Activated B cell treated with CpG ODN at 0.5 μM for 24 hours (primary cell): ENCODE measurements at regions not wholly inside any gene's neighbourhood (a gene's known extent, or its start where the extent isn't known, plus 50 kb on each side); places are given as distances from the start of the nearest gene placed in this dataset.
"Not testable (repeated sequence)": the region's sequence is repeated elsewhere in the genome, so short reads cannot be mapped to it uniquely, and the experiment has no call there.

Source experiments
- ATAC-seq: fragments of 200-7000 bp; cut with Tn5 transposase; one replicate; pipeline ENCODE4 v1.10.0; 2021; ENCODE audit warnings: low read depth, mild to moderate bottlenecking, moderate library complexity
- CTCF ChIA-PET: fragments of 350-600 bp; sonication (Branson Sonifier 250); formaldehyde crosslinking; loops from one replicate; lab custom pipeline; 2021; ENCODE audit warnings: antibody characterized with exemption; lab: Charles Lee
- POLR2A ChIA-PET: fragments of 350-600 bp; sonication (Branson Sonifier 250); formaldehyde crosslinking; loops from one replicate; lab custom pipeline; 2021; ENCODE audit warnings: antibody characterized with exemption; lab: Charles Lee
- DNase-seq: peaks from one replicate; pipeline ENCODE4 v3.0.0; 2022
- H3K27ac Mint-ChIP-seq: one replicate; pipeline ENCODE4 v1.8.0; 2020; ENCODE audit warnings: mixed read lengths
- H3K27me3 Mint-ChIP-seq: one replicate; pipeline ENCODE4 v1.8.0; 2021; ENCODE audit warnings: mixed read lengths
- H3K36me3 Mint-ChIP-seq: one replicate; pipeline ENCODE4 v1.8.0; 2021; ENCODE audit warnings: low read depth, mixed read lengths
- H3K4me1 Mint-ChIP-seq: one replicate; pipeline ENCODE4 v1.8.0; 2021; ENCODE audit warnings: mixed read lengths
- H3K4me3 Mint-ChIP-seq: one replicate; pipeline ENCODE4 v1.8.0; 2020; ENCODE audit warnings: mild to moderate bottlenecking, mixed read lengths
- H3K9me3 Mint-ChIP-seq: one replicate; pipeline ENCODE4 v1.8.0; 2020; ENCODE audit warnings: mixed read lengths
- CTCF ChIP-seq: fragments of 200-600 bp; IDR thresholded peaks from one replicate; pipeline ENCODE4 v1.8.0; 2022; ENCODE audit warnings: antibody characterized with exemption, mild to moderate bottlenecking
- intact Hi-C: fragments of 100-400 bp; cut with micrococcal nuclease; formaldehyde crosslinking; loops from one replicate; pipeline ENCODE4 v1.15.1; 2024

- Mint-ChIP-seq H3K36me3 (no peaks in the 10 kb centered on the region), H3K4me1 (no peaks in the 10 kb centered on the region), H3K27me3 (no peaks in the 10 kb centered on the region), H3K9me3 (no peaks in the 10 kb centered on the region), H3K27ac (no peak overlapping the region), H3K4me3 (no peak overlapping the region)
- POLR2A ChIA-PET = no interaction called here
- no peak for ATAC-seq
- no peak for TF ChIP-seq CTCF
- DNase-seq = no peak
- intact Hi-C loops = no loop called here
- CTCF ChIA-PET = no interaction called here
Observed at GRCh38 chr3:178353006-178353694, 183.1 kb upstream of the KCNMB2 start.

DNA sequence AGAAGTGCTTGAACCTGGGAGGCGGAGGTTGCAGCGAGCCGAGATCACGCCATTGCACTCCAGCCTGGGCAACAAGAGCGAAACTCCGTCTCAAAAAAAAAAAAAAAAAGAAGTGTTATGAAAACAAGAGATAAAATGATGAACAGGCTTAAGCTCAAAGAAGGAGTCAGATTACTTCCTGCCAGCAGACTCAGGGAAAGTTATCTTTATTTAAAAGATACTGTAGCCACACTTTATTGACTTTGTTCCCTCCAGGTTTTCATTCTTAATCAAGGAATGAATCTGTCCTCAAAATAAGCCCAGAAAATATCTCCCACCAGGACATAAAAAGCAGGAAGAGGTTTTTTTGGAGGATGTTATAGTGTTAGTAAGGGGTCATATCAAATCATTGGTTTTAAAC, 176.5 kb upstream of the KCNMB2 start:
- DNase-seq (no peak), ATAC-seq (no peak)
- no peaks in the 10 kb centered on the region for H3K36me3 Mint-ChIP-seq
- no peaks in the 10 kb centered on the region for H3K4me1 Mint-ChIP-seq
- ChIA-PET CTCF (no interaction called here), POLR2A (no interaction called here)
- no peak overlapping the region for H3K4me3 Mint-ChIP-seq
- no peak for TF ChIP-seq CTCF
- intact Hi-C loops = no loop called here
- H3K27ac Mint-ChIP-seq = no peak overlapping the region
- peaks cover 21% of the 10 kb centered on the region for H3K9me3 Mint-ChIP-seq
- H3K27me3 Mint-ChIP-seq = no peaks in the 10 kb centered on the region

DNA sequence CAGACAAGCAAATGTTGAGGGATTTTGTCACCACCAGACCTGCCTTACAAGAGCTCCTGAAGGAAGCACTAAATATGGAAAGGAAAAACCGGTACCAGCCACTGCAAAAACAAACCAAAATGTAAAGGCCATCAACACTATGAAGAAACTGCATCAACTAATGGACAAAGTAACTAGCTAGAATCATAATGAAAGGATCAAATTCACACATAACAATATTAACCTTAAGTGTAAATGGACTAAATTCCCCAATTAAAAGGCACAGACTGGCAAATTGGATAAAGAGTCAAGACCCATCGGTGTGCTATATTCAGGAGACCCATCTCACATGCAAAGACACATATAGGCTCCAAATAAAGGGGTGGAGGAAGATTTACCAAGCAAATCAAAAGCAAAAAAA, 173.2 kb upstream of the KCNMB2 start:
- intact Hi-C loops, H3K27ac Mint-ChIP-seq, DNase-seq, H3K4me1 Mint-ChIP-seq, POLR2A ChIA-PET, CTCF ChIA-PET, H3K27me3 Mint-ChIP-seq, H3K36me3 Mint-ChIP-seq, H3K4me3 Mint-ChIP-seq, ATAC-seq: not testable (repeated sequence)
- H3K9me3 Mint-ChIP-seq = peaks cover 26% of the 10 kb centered on the region

- CTCF ChIA-PET = no interaction called here
- ATAC-seq (no peak), DNase-seq (no peak)
- H3K27ac Mint-ChIP-seq = no peak overlapping the region
- no peak for TF ChIP-seq CTCF
- no peaks in the 10 kb centered on the region for H3K36me3 Mint-ChIP-seq
- no peaks in the 10 kb centered on the region for H3K27me3 Mint-ChIP-seq
- H3K9me3 Mint-ChIP-seq = peaks cover 17% of the 10 kb centered on the region
- intact Hi-C loops = no loop called here
- no peak overlapping the region for H3K4me3 Mint-ChIP-seq
- POLR2A ChIA-PET = no interaction called here
- H3K4me1 Mint-ChIP-seq = no peaks in the 10 kb centered on the region
Observed at GRCh38 chr3:178367817-178368617, 168.2 kb upstream of the KCNMB2 start.

DNA sequence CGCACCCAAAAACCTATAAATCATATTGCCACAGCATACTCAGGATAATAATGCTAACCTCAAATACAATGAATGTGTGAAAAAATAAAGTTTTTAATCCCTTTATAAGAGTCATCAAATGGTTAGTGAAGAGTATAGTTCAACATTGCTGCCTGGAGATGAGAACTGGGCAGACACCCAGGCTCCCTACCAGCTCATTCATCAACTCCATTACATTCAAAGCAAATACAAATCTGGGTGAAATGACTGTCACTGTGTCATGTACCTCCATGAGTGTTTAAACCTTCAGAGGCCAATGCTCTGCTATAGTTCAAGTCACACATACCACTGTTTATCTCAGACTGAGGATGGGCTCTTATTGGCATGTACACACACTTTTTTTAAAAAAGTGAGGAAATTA, 167.2 kb upstream of the KCNMB2 start:
- no peak for TF ChIP-seq CTCF
- Mint-ChIP-seq H3K4me1 (no peaks in the 10 kb centered on the region), H3K27ac (no peak overlapping the region), H3K4me3 (no peak overlapping the region), H3K27me3 (no peaks in the 10 kb centered on the region), H3K36me3 (no peaks in the 10 kb centered on the region), H3K9me3 (peaks cover 7% of the 10 kb centered on the region)
- ATAC-seq (no peak), DNase-seq (no peak)
- POLR2A ChIA-PET = no interaction called here
- intact Hi-C loops = no loop called here
- CTCF ChIA-PET = no interaction called here
